Left ventricle myocardium inferior (tissue), 1 donor: ENCODE measurements at regions not wholly inside any gene's neighbourhood (a gene's known extent, or its start where the extent isn't known, plus 50 kb on each side); places are given as distances from the start of the nearest gene placed in this dataset.

Experiments used
- DNase-seq: peaks from one replicate; pipeline ENCODE4 v3.0.0-alpha.2; 2020
- H3K27ac ChIP-seq: fragments of 200-600 bp; replicated peaks from 2 replicates; pipeline ENCODE4 v1.8.0; 2021
- H3K27me3 ChIP-seq: fragments of 200-600 bp; 2 replicates; pipeline ENCODE4 v1.8.0; 2021; ENCODE audit warnings: low read depth
- H3K36me3 ChIP-seq: fragments of 200-600 bp; 2 replicates; pipeline ENCODE4 v1.8.0; 2021
- H3K4me1 ChIP-seq: fragments of 200-600 bp; 2 replicates; pipeline ENCODE4 v1.8.0; 2021
- H3K4me3 ChIP-seq: fragments of 200-600 bp; 2 replicates; pipeline ENCODE4 v1.8.0; 2021; ENCODE audit warnings: mild to moderate bottlenecking, moderate library complexity
- H3K9me3 ChIP-seq: fragments of 200-600 bp; replicated peaks from 2 replicates; pipeline ENCODE4 v1.8.0; 2021
- CTCF ChIP-seq: fragments of 200-600 bp; IDR thresholded peaks from 2 replicates; pipeline ENCODE4 v1.8.0; 2021; ENCODE audit warnings: antibody characterized with exemption, mild to moderate bottlenecking, borderline replicate concordance
- intact Hi-C: fragments of 100-400 bp; cut with micrococcal nuclease; formaldehyde crosslinking; loops from one replicate; pipeline ENCODE4 v1.11.0; 2022
- donor health status: DM: no; HTN: yes; CAD: no; lungs with severe emphysema.

GRCh38 chr22:49224243-49224642, 603.4 kb downstream of the BRD1 start:
- Histone ChIP-seq H3K27me3 (peaks cover 15% of the 10 kb centered on the region), H3K27ac (no peak overlapping the region), H3K36me3 (no peaks in the 10 kb centered on the region), H3K4me1 (no peaks in the 10 kb centered on the region), H3K4me3 (no peak overlapping the region), H3K9me3 (peaks cover 18% of the 10 kb centered on the region)
- no peak for TF ChIP-seq CTCF
- intact Hi-C loops, result no loop called here
- no peak for DNase-seq

- Histone ChIP-seq H3K36me3 (no peaks in the 10 kb centered on the region), H3K27me3 (peaks cover 52% of the 10 kb centered on the region), H3K4me1 (no peaks in the 10 kb centered on the region), H3K9me3 (peaks cover 20% of the 10 kb centered on the region), H3K27ac (no peak overlapping the region), H3K4me3 (no peak overlapping the region)
- TF ChIP-seq CTCF, result no peak
- no peak for DNase-seq
- intact Hi-C loops, result no loop called here
Measured at GRCh38 chr22:49218142-49218541, 609.5 kb downstream of the BRD1 start.

GRCh38 chr22:49216579-49216978, 611.1 kb downstream of the BRD1 start:
- H3K4me1 ChIP-seq, result no peaks in the 10 kb centered on the region
- intact Hi-C loops, result no loop called here
- H3K4me3 ChIP-seq, result no peak overlapping the region
- H3K27me3 ChIP-seq, result peaks cover 49% of the 10 kb centered on the region
- peak; percentile 0 for DNase-seq
- H3K9me3 ChIP-seq, result peaks cover 20% of the 10 kb centered on the region
- TF ChIP-seq CTCF, result no peak
- no peak overlapping the region for H3K27ac ChIP-seq
- H3K36me3 ChIP-seq, result no peaks in the 10 kb centered on the region

- DNase-seq, result no peak
Measured at GRCh38 chr22:49215840-49216239, 611.8 kb downstream of the BRD1 start.

GRCh38 chr22:49214976-49215375, 612.7 kb downstream of the BRD1 start:
- TF ChIP-seq CTCF, result no peak
- H3K27me3 ChIP-seq, result peaks cover 49% of the 10 kb centered on the region
- peak; percentile 6 for DNase-seq

More at GRCh38 chr22:49215840-49216239, 611.8 kb downstream of the BRD1 start:
- Histone ChIP-seq H3K4me1 (no peaks in the 10 kb centered on the region), H3K36me3 (no peaks in the 10 kb centered on the region), H3K27me3 (peaks cover 49% of the 10 kb centered on the region), H3K9me3 (peaks cover 20% of the 10 kb centered on the region), H3K4me3 (no peak overlapping the region), H3K27ac (no peak overlapping the region)
- TF ChIP-seq CTCF, result no peak
- intact Hi-C loops, result no loop called here

More at GRCh38 chr22:49214976-49215375, 612.7 kb downstream of the BRD1 start:
- no peak overlapping the region for H3K4me3 ChIP-seq
- peaks cover 20% of the 10 kb centered on the region for H3K9me3 ChIP-seq
- H3K27ac ChIP-seq, result no peak overlapping the region
- intact Hi-C loops, result no loop called here
- H3K4me1 ChIP-seq, result no peaks in the 10 kb centered on the region
- no peaks in the 10 kb centered on the region for H3K36me3 ChIP-seq
